ENCODE measurements at regions not wholly inside any gene's neighbourhood (a gene's known extent, or its start where the extent isn't known, plus 50 kb on each side); places are given as distances from the start of the nearest gene placed in this dataset.

DNA sequence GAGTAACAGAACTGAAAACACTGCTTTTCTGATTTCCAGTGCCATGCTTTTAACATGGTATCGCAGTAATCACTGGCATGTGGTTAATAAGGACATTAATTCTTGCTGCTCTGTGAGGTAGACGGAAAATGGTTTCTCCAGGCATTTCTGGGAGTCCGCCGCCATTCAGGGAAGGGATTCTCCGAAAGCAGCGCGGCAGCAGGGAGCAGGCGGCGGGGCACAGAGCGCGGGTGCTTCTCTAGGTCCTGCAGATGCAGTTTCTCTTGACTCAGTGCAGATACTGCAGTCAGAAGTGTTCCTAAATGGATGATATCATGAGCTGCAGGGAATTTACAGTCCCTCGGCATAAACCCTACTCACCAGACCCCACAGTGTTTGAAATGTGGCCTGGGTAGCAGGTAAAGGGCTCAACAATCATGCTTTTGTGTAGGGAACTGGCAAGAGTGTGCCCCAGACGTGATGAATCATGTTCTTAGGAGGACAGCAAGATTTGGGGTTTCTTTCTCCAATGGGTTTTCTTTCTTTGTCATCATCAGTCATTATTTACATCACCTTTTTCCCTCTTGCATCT lies 338.6 kb upstream of the ARGLU1 start:
- no peak for DNase-seq (ENCODE audit: low read depth)
- TF ChIP-seq, protein P1, sequence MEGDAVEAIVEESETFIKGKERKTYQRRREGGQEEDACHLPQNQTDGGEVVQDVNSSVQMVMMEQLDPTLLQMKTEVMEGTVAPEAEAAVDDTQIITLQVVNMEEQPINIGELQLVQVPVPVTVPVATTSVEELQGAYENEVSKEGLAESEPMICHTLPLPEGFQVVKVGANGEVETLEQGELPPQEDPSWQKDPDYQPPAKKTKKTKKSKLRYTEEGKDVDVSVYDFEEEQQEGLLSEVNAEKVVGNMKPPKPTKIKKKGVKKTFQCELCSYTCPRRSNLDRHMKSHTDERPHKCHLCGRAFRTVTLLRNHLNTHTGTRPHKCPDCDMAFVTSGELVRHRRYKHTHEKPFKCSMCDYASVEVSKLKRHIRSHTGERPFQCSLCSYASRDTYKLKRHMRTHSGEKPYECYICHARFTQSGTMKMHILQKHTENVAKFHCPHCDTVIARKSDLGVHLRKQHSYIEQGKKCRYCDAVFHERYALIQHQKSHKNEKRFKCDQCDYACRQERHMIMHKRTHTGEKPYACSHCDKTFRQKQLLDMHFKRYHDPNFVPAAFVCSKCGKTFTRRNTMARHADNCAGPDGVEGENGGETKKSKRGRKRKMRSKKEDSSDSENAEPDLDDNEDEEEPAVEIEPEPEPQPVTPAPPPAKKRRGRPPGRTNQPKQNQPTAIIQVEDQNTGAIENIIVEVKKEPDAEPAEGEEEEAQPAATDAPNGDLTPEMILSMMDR (IDR thresholded peaks at IDR 0.05; ENCODE audit: low read depth, low read length, missing control alignments) = no peak
- in situ Hi-C loops (cut with HindIII; ENCODE audit: low sequenced_read_pairs) = no loop called here
- H3K4me3 ChIP-seq (ENCODE audit: low read depth, low read length) = no peak overlapping the region

DNA sequence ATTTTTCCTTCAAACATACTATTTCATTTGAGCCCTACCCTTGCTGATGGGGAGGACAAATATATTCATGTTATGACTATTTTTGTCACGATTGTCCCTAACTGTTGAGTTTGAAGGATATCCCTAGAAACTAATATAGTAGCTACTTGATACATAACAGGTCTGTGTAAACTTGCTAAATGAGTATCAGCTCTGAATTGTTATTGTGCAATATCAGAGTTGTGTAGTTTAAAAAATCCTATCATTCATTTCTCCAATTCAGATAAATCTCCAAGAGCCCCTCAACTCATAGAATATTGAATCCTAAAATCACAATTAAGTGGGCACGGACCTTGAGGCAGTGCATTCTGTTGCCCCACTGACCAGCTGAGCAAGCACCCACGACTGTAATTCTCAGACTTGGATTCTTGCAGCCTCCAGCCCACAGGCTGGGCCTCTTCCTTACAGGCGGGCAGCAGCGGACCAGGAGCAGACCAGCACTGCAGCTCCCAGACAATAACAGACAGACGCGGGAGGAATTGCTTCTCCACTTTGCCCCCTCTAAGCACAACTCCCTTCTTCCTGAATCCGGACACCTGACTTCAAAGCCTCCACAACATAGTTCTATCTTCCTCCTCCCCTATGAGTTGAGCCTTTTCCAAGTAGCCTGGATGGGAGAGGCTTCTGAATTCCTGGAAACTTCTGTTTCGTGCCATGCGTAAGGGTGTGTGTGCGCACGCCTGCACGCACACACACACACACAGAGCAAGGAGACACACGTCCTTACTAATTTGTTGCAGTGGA lies 337.6 kb upstream of the ARGLU1 start:
- TF ChIP-seq, protein P1 (IDR thresholded peaks at IDR 0.05; ENCODE audit: low read depth, low read length, missing control alignments) = no peak
- in situ Hi-C loops (cut with HindIII; ENCODE audit: low sequenced_read_pairs) = no loop called here
- DNase-seq (ENCODE audit: low read depth) = no peak
- no peak overlapping the region for H3K4me3 ChIP-seq (ENCODE audit: low read depth, low read length)

DNA sequence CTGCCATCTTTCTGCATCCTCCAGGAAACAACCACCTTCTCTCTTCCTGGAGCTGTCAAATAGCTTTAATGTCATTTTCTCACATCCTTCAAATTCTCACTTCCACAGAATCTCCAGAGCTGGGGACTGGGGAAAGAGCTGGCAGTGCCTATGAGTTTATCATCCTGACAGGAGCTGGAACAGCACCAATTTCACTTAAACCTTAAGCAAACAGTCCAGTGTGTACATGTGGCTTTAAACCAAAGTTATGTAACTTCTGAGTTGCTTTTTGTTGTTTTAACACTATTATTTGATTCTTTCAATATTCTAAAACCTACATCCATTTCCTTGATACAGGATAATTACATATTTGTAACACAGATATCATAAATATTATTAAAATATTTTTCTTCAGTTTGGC lies 331.5 kb upstream of the ARGLU1 start:
- TF ChIP-seq, protein P1 (IDR thresholded peaks at IDR 0.05; ENCODE audit: low read depth, low read length, missing control alignments) = no peak
- no peak overlapping the region for H3K4me3 ChIP-seq (ENCODE audit: low read depth, low read length)
- in situ Hi-C loops (cut with HindIII; ENCODE audit: low sequenced_read_pairs) = no loop called here
- no peak for DNase-seq (ENCODE audit: low read depth)

DNA sequence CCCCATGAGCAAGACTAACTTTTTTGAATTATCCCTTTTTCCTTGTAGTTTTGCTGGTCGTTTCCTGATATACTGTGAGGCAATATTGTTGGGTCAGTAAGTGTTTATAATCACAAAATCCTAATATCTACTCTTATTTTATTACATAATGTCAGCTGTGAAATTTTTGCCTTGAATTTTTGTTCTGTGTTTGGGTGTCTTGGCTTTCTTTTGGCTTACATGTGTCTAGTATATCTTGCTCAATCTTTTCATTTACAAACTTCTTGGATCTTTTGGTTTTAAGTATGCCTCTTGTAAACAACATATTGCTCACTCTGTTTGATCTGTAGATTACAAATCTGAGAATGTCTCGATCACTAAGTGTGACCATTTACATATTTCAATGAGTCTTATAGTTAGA lies 330.3 kb upstream of the ARGLU1 start:
- no peak overlapping the region for H3K4me3 ChIP-seq (ENCODE audit: low read depth, low read length)
- TF ChIP-seq, protein P1 (IDR thresholded peaks at IDR 0.05; ENCODE audit: low read depth, low read length, missing control alignments) = no peak
- in situ Hi-C loops (cut with HindIII; ENCODE audit: low sequenced_read_pairs) = no loop called here
- no peak for DNase-seq (ENCODE audit: low read depth)

DNA sequence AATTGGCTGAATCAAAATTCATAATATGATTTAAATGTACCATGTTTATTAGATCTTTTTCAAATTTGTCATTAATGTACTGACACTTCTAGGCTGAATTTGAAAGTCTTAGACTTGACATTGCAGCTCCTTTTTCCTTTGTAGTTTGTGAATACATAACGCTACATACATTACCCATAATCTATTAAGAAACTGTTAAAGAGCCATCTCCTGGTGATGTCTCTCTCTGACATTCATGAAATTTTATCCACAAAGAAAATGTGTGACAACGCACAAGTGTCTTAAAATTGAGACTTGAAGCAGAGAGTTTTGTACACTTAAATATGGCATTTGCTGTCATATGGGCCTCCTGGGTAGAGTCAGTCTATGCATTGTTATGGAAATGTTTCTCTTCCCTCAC lies 320.2 kb upstream of the ARGLU1 start:
- no peak for DNase-seq (ENCODE audit: low read depth)
- in situ Hi-C loops (cut with HindIII; ENCODE audit: low sequenced_read_pairs) = no loop called here
- H3K4me3 ChIP-seq (ENCODE audit: low read depth, low read length) = no peak overlapping the region
- TF ChIP-seq, protein P1 (IDR thresholded peaks at IDR 0.05; ENCODE audit: low read depth, low read length, missing control alignments) = no peak

DNA sequence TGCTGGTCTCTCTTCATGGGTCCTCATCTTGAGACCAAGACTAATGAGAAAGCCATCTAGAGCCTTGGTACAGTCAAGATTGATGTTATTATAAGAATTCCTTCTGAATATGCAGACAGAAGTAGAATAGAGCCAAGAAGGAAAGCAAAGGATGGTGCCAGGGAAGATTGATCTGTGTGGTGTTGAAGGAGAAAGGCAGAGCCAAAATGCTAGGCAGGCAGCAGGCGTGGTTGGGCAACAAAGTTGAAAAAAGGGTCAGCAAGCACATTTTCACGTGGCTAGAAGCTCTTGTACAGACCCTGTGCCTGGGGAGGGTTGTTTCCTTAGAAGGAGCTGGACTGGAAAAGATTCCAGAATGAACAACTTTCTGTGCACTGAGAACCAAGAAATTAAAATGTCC lies 319.7 kb upstream of the ARGLU1 start:
- no peak for DNase-seq (ENCODE audit: low read depth)

More for the DNA sequence above, 319.7 kb upstream of the ARGLU1 start:
- no peak overlapping the region for H3K4me3 ChIP-seq (ENCODE audit: low read depth, low read length)
- in situ Hi-C loops (cut with HindIII; ENCODE audit: low sequenced_read_pairs) = no loop called here
- TF ChIP-seq, protein P1 (IDR thresholded peaks at IDR 0.05; ENCODE audit: low read depth, low read length, missing control alignments) = no peak

Measured in astrocyte of the cerebellum (primary cell).